ENCODE measurements at regions not wholly inside any gene's neighbourhood (a gene's known extent, or its start where the extent isn't known, plus 50 kb on each side); places are given as distances from the start of the nearest gene placed in this dataset.
"Not testable (repeated sequence)": the region's sequence is repeated elsewhere in the genome, so short reads cannot be mapped to it uniquely, and the experiment has no call there.

GRCh38 chr7:35908331-35909216 lies 107.7 kb downstream of the SEPTIN7 start:
- H3K36me3 ChIP-seq (ENCODE audit: insufficient read depth, insufficient read length, low read length), result peaks cover 18% of the 10 kb centered on the region
- TF ChIP-seq ZNF274 (IDR thresholded peaks at IDR 0.05; ENCODE audit: low read depth, low read length), result no peak
- no peak for TF ChIP-seq SUZ12 (IDR thresholded peaks at IDR 0.05; ENCODE audit: extremely low read depth, insufficient read depth, insufficient read length)
- TF ChIP-seq YY1 (IDR thresholded peaks at IDR 0.05; ENCODE audit: insufficient read depth, insufficient read length), result no peak
- no peaks in the 10 kb centered on the region for H3K27me3 ChIP-seq (ENCODE audit: insufficient read depth, insufficient read length)
- H3K4me1 ChIP-seq (ENCODE audit: insufficient read depth, insufficient read length), result no peaks in the 10 kb centered on the region
- H3K9me3 ChIP-seq (ENCODE audit: insufficient read depth, low read length), result peaks cover 9% of the 10 kb centered on the region; the same call in 1 of the 2 replicates
- DNase-seq (ENCODE audit: low read depth, low spot score), result no peak
- no peak overlapping the region for H3K4me3 ChIP-seq (ENCODE audit: insufficient read length, low read depth)
- H3K9ac ChIP-seq (ENCODE audit: insufficient read length, low read depth), result no peak overlapping the region

DNA sequence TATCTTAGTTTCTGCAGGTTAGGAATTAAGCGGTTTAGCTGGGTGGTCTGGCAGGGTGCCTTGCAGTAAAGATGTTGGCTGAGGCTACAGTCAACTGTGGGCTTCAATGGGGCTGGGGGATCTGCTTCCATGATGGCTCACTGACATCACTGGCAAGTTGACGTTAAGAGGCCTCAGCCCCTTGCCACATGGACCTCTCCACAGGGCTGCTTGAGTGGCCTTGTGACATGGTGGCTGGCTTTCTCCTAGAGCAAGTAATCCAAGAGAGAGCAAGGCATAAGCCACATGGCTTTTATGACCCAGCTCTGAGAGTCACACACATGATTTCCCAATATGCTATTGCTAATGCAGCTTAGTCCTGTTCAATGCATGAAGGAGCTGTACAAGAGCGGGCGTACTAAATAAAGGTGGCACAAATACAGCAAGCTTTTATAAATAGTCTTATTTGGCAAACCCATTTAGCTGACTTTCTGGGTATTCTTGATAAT lies 109.1 kb downstream of the SEPTIN7 start:
- H3K4me1 ChIP-seq (ENCODE audit: insufficient read depth, insufficient read length), result no peaks in the 10 kb centered on the region
- H3K9me3 ChIP-seq (ENCODE audit: insufficient read depth, low read length), result peaks cover 9% of the 10 kb centered on the region; the same call in 1 of the 2 replicates
- TF ChIP-seq ZNF274 (IDR thresholded peaks at IDR 0.05; ENCODE audit: low read depth, low read length) (no peak), SUZ12 (IDR thresholded peaks at IDR 0.05; ENCODE audit: extremely low read depth, insufficient read depth, insufficient read length) (no peak), YY1 (IDR thresholded peaks at IDR 0.05; ENCODE audit: insufficient read depth, insufficient read length) (no peak)
- no peak overlapping the region for H3K9ac ChIP-seq (ENCODE audit: insufficient read length, low read depth)
- H3K4me3 ChIP-seq (ENCODE audit: insufficient read length, low read depth), result no peak overlapping the region
- H3K27me3 ChIP-seq (ENCODE audit: insufficient read depth, insufficient read length), result no peaks in the 10 kb centered on the region
- H3K36me3 ChIP-seq (ENCODE audit: insufficient read depth, insufficient read length, low read length), result peaks cover 9% of the 10 kb centered on the region
- no peak for DNase-seq (ENCODE audit: low read depth, low spot score)

GRCh38 chr7:35910621-35911020 lies 109.8 kb downstream of the SEPTIN7 start:
- not testable (repeated sequence) for DNase-seq (ENCODE audit: low read depth, low spot score); H3K36me3 ChIP-seq (ENCODE audit: insufficient read depth, insufficient read length, low read length); H3K9ac ChIP-seq (ENCODE audit: insufficient read length, low read depth); H3K4me1 ChIP-seq (ENCODE audit: insufficient read depth, insufficient read length); H3K27me3 ChIP-seq (ENCODE audit: insufficient read depth, insufficient read length); H3K4me3 ChIP-seq (ENCODE audit: insufficient read length, low read depth); H3K9me3 ChIP-seq (ENCODE audit: insufficient read depth, low read length)

DNA sequence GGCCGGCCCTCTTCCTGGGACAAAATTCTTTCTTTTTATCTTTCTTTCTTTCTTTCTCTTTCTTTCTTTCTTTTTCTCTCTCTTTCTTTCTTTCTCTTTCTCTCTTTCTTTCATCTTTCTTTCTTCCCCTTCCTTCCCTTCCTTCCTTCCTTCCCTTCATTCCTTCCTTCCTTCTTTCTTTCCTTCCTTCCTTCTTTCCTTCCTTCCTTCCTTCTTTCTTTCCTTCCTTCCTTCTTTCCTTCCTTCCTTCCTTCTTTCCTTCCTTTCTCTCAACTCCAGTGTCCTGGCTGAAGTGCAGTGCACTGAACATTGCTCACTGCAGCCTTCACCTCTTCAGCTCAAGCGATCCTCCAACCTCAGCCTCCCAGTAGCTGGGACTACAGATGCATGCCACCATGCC lies 112.5 kb downstream of the SEPTIN7 start:
- not testable (repeated sequence) for H3K27me3 ChIP-seq (ENCODE audit: insufficient read depth, insufficient read length); DNase-seq (ENCODE audit: low read depth, low spot score); H3K9me3 ChIP-seq (ENCODE audit: insufficient read depth, low read length); H3K36me3 ChIP-seq (ENCODE audit: insufficient read depth, insufficient read length, low read length); H3K9ac ChIP-seq (ENCODE audit: insufficient read length, low read depth); H3K4me1 ChIP-seq (ENCODE audit: insufficient read depth, insufficient read length); H3K4me3 ChIP-seq (ENCODE audit: insufficient read length, low read depth)

GRCh38 chr7:35914214-35914613 lies 113.4 kb downstream of the SEPTIN7 start:
- H3K27me3 ChIP-seq (ENCODE audit: insufficient read depth, insufficient read length); H3K4me1 ChIP-seq (ENCODE audit: insufficient read depth, insufficient read length); H3K4me3 ChIP-seq (ENCODE audit: insufficient read length, low read depth); H3K9ac ChIP-seq (ENCODE audit: insufficient read length, low read depth); DNase-seq (ENCODE audit: low read depth, low spot score); H3K36me3 ChIP-seq (ENCODE audit: insufficient read depth, insufficient read length, low read length); H3K9me3 ChIP-seq (ENCODE audit: insufficient read depth, low read length): not testable (repeated sequence)

DNA sequence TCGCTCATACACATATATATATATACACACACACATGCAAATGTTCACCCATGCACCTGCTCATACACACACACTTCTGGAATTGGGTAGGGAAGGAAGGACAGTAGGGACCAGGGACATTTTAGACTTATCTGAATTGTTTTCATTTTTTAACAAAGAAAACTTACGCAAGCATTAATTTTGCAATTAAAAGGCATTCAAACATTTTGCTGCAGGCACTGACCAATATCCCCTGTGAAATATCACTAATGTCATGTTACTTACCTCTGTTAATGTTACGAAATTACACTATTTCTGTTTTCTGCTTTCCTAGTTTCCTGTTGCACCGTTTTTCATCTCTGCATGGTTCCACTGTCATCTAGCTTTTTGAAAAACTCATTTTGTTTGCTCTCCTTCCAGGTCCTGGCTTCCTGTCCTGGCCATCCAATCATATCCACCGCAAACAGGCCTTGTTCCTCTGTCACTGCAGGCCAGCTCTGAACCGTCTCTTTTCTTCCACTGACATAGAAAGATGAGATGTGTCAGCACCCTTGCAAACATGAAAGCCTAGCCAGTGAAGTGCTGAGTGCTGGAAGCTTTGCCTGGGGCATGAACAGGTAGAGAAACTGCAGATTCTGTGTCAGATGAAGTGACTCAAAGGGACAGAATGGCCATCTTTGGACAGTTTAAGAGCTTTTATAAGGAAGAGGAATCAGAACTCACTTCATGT lies 114.5 kb downstream of the SEPTIN7 start:
- not testable (repeated sequence) for H3K4me3 ChIP-seq (ENCODE audit: insufficient read length, low read depth); H3K9ac ChIP-seq (ENCODE audit: insufficient read length, low read depth); H3K9me3 ChIP-seq (ENCODE audit: insufficient read depth, low read length); H3K4me1 ChIP-seq (ENCODE audit: insufficient read depth, insufficient read length); H3K36me3 ChIP-seq (ENCODE audit: insufficient read depth, insufficient read length, low read length); DNase-seq (ENCODE audit: low read depth, low spot score); H3K27me3 ChIP-seq (ENCODE audit: insufficient read depth, insufficient read length)

DNA sequence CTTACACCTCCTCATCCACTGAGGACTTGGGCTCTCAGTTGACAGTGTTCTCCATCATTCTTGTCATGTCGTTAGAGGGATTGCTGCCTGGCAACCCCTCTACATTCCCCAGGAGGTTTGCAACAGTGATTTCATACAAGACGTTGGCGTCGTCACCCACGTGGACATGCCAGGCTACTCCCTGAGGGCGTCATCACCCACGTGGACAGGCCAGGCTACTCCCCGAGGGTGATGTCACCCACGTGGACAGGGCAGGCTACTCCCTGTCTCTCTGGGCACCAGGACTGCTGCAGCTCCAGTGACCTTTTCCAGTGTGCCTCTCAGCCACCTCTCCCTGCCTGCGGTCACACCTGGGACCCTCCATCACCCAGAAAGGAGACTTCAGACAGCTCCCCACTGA lies 117.4 kb downstream of the SEPTIN7 start:
- not testable (repeated sequence) for H3K4me3 ChIP-seq (ENCODE audit: insufficient read length, low read depth); H3K9me3 ChIP-seq (ENCODE audit: insufficient read depth, low read length); H3K27me3 ChIP-seq (ENCODE audit: insufficient read depth, insufficient read length); H3K36me3 ChIP-seq (ENCODE audit: insufficient read depth, insufficient read length, low read length); DNase-seq (ENCODE audit: low read depth, low spot score); H3K4me1 ChIP-seq (ENCODE audit: insufficient read depth, insufficient read length); H3K9ac ChIP-seq (ENCODE audit: insufficient read length, low read depth)

DNA sequence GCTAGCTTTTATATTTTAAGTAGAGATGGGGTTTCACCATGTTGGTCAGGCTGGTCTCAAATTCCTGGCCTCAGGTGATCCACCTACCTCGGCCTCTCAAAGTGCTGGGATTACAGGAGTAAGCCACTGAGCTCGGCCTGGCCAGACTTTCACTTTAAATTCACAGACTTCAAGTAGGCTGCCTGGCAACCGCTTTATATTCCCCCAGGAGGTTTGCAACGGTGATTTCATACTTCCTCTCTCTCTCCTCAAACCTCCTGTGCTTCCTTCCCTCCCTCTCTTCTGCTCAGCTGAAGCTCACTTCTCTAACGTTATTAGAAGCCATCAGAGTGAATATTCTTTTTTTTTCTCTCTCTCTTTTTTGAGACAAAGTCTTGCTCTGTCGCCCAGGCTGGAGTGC lies 118.8 kb downstream of the SEPTIN7 start:
- not testable (repeated sequence) for H3K4me3 ChIP-seq (ENCODE audit: insufficient read length, low read depth); H3K36me3 ChIP-seq (ENCODE audit: insufficient read depth, insufficient read length, low read length); H3K9me3 ChIP-seq (ENCODE audit: insufficient read depth, low read length); H3K9ac ChIP-seq (ENCODE audit: insufficient read length, low read depth); H3K4me1 ChIP-seq (ENCODE audit: insufficient read depth, insufficient read length); H3K27me3 ChIP-seq (ENCODE audit: insufficient read depth, insufficient read length); DNase-seq (ENCODE audit: low read depth, low spot score)

DNA sequence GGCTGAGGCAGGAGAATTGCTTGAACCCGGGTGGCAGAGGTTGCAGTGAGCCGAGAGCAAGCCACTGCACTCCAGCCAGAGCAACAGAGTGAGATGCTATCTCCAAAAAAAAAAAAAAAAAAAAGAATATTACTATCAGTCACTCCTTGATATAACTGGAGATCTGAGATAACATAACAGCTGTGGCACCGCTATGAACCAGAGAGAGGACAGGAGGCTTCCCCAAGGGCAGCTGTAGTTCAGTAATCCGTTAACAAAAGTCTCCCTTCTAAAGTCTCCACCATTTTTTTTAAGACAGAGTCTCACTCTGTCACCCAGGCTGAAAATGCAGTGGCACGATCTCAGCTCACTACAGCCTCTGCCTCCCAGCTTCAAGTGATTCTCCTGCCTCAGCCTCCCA lies 120.5 kb downstream of the SEPTIN7 start:
- not testable (repeated sequence) for H3K9me3 ChIP-seq (ENCODE audit: insufficient read depth, low read length); H3K4me1 ChIP-seq (ENCODE audit: insufficient read depth, insufficient read length); H3K9ac ChIP-seq (ENCODE audit: insufficient read length, low read depth); H3K4me3 ChIP-seq (ENCODE audit: insufficient read length, low read depth); H3K27me3 ChIP-seq (ENCODE audit: insufficient read depth, insufficient read length); H3K36me3 ChIP-seq (ENCODE audit: insufficient read depth, insufficient read length, low read length); DNase-seq (ENCODE audit: low read depth, low spot score)

DNA sequence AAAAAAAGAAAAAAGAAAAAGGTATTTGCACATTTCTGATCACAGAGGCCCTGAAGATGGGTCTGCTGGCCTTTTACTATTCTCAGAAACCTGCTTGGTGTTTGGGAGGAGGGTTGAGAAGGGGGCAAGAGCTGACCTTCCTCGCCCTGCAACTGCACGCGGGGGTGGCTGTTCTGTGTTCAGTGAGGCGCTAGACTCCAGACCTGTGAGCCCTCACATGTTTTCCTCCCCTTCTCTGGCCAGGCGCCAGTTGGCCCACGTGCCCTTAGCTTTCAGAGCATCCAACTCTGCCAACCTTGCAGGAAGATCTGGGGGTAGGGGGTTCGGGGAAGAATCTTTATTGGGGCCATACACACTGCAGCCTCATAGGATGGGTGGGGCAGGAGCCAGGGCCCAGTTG lies 123.8 kb downstream of the SEPTIN7 start:
- not testable (repeated sequence) for DNase-seq (ENCODE audit: low read depth, low spot score); H3K9ac ChIP-seq (ENCODE audit: insufficient read length, low read depth); H3K9me3 ChIP-seq (ENCODE audit: insufficient read depth, low read length); H3K4me1 ChIP-seq (ENCODE audit: insufficient read depth, insufficient read length); H3K4me3 ChIP-seq (ENCODE audit: insufficient read length, low read depth); H3K27me3 ChIP-seq (ENCODE audit: insufficient read depth, insufficient read length); H3K36me3 ChIP-seq (ENCODE audit: insufficient read depth, insufficient read length, low read length)

GRCh38 chr7:35926966-35927365 lies 126.1 kb downstream of the SEPTIN7 start:
- H3K36me3 ChIP-seq (ENCODE audit: insufficient read depth, insufficient read length, low read length); H3K4me1 ChIP-seq (ENCODE audit: insufficient read depth, insufficient read length); H3K27me3 ChIP-seq (ENCODE audit: insufficient read depth, insufficient read length); H3K4me3 ChIP-seq (ENCODE audit: insufficient read length, low read depth); H3K9ac ChIP-seq (ENCODE audit: insufficient read length, low read depth); H3K9me3 ChIP-seq (ENCODE audit: insufficient read depth, low read length); DNase-seq (ENCODE audit: low read depth, low spot score): not testable (repeated sequence)
